Vagina (tissue), 2 donors: ENCODE measurements at regions not wholly inside any gene's neighbourhood (a gene's known extent, or its start where the extent isn't known, plus 50 kb on each side); places are given as distances from the start of the nearest gene placed in this dataset.

Source experiments
- CTCF ChIP-seq, 3 experiments: fragments of 450-650 bp in 2 of 3; fragments of 200-600 bp in 1 of 3; sonication (generic) in 1 of 3; IDR thresholded peaks; one replicate each; pipeline ENCODE4 v1.5.1; 2017 to 2019; ENCODE audit warnings: antibody characterized with exemption in 3 of 3, mild to moderate bottlenecking in 2 of 3, moderate library complexity in 2 of 3
- POLR2A ChIP-seq, 2 donors: fragments of 450-650 bp; IDR thresholded peaks; one replicate each; pipeline ENCODE4 v1.6.1; 2017; ENCODE audit warnings: antibody characterized with exemption in 2 of 2, mild to moderate bottlenecking in 2 of 2, moderate library complexity in 2 of 2
- POLR2AphosphoS5 ChIP-seq, 2 donors: sonication (generic); formaldehyde crosslinking; IDR thresholded peaks; one replicate each; pipeline ENCODE4 v1.9.0; 2017; ENCODE audit warnings: antibody characterized with exemption in 2 of 2, mild to moderate bottlenecking in 2 of 2, low read depth in 1 of 2; ENCODE audit not compliant: insufficient read depth in 1 of 2

GRCh38 chr20:60759651-60760050, 492.4 kb upstream of the CDH4 start:
- no peak for TF ChIP-seq POLR2AphosphoS5 (IDR thresholded peaks at IDR 0.05; ENCODE audit: insufficient read depth in 1 of 2, low read depth in 1 of 2)
- no peak for TF ChIP-seq CTCF (IDR thresholded peaks at IDR 0.05)
- TF ChIP-seq POLR2A (IDR thresholded peaks at IDR 0.05): no peak
